Breast epithelium (tissue), 3 donors: ENCODE measurements at regions not wholly inside any gene's neighbourhood (a gene's known extent, or its start where the extent isn't known, plus 50 kb on each side); places are given as distances from the start of the nearest gene placed in this dataset.

Experiments used
- POLR2A ChIP-seq: fragments of 450-650 bp; IDR thresholded peaks from one replicate; pipeline ENCODE4 v1.6.1; 2016; ENCODE audit warnings: antibody characterized with exemption, mild to moderate bottlenecking, moderate library complexity
- TF ChIP-seq, protein P1 (sequence below), 3 donors: fragments of 450-650 bp; IDR thresholded peaks; one replicate each; pipeline ENCODE4 v1.5.1; 2016 to 2017; ENCODE audit warnings: antibody characterized with exemption in 3 of 3, mild to moderate bottlenecking in 3 of 3, moderate library complexity in 3 of 3

GRCh38 chr18:60654298-60654697 is 281.7 kb upstream of the MC4R start:
- TF ChIP-seq, protein P1, sequence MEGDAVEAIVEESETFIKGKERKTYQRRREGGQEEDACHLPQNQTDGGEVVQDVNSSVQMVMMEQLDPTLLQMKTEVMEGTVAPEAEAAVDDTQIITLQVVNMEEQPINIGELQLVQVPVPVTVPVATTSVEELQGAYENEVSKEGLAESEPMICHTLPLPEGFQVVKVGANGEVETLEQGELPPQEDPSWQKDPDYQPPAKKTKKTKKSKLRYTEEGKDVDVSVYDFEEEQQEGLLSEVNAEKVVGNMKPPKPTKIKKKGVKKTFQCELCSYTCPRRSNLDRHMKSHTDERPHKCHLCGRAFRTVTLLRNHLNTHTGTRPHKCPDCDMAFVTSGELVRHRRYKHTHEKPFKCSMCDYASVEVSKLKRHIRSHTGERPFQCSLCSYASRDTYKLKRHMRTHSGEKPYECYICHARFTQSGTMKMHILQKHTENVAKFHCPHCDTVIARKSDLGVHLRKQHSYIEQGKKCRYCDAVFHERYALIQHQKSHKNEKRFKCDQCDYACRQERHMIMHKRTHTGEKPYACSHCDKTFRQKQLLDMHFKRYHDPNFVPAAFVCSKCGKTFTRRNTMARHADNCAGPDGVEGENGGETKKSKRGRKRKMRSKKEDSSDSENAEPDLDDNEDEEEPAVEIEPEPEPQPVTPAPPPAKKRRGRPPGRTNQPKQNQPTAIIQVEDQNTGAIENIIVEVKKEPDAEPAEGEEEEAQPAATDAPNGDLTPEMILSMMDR (IDR thresholded peaks at IDR 0.05) = no peak
- no peak for TF ChIP-seq POLR2A
